ENCODE measurements at regions not wholly inside any gene's neighbourhood (a gene's known extent, or its start where the extent isn't known, plus 50 kb on each side); places are given as distances from the start of the nearest gene placed in this dataset.

- DNase-seq: no peak
Measured at GRCh38 chr3:6124875-6125274, 736.0 kb upstream of the GRM7 start.

DNA sequence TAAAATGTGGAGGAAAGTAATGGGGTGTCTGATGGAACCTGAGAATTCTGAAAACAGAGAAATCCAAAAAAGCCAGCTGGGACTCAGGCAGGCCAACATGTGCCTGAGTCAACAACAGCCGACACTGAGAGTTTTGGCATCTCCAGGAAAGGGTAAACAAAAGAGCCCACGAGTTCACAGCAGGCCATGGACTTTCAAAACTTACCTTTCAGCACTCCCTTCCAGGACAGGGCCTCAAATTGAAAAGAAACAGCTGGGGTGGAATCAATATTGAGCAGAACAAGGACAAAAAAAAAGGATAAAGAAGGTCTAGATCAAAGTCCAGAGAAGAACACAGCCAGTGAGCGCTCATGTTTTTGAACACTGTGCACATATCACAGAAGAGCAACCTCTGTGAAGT, 735.4 kb upstream of the GRM7 start:
- no peak for DNase-seq

DNA sequence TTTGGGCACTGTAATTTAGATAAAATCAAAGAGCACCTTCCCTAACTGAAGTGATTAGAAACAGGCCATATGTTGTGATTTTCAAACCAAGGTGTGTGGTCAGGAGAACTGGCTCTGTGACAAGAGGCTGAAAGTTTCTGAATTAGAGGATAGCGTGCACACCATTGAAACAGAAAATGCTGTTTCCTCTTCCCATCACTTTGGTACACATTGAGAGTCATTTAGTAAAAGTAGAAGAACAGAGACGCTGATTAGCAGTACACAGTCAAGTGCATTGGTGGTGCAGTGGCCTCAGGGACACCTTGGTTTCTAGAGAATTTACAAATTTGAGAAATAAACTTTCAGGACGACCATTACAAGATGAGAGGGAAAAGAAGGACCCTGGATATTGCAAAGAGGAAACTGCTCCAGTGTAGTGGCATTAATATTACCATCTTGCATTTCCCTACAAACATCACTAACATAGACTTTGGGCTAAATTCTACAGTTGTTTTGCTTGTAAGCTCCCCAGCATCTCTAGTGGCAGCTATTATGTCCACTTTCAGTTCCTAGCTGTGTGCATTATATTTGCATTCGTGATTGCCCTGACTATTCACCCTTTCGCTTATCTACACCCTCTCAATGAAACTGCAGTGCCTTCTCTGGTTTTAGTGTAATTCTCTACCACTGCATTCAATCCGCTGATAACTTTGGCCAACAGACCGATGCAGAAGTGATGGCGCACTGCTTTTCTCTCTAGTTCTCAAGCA, 728.1 kb upstream of the GRM7 start:
- no peak for DNase-seq

DNA sequence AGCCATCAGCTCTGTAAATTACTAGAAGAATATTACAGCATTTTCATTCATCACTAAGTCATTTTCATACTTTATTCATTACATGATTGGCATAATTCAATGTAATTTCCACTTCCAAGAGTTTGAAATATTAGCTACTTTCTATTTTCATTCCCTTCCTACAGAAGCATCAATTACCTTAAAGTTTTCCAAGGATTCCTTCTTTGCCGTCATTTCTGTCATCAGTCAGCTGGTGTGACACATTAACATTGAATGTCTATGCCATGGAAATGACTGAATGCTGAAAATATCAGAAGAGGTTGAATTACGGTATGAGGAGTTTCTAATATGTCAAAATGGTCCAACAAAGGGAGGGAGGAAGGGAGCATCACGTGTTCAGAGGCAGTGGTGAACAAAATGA, 718.2 kb upstream of the GRM7 start:
- DNase-seq: no peak

- no peak for DNase-seq
Measured at GRCh38 chr3:6147883-6148282, 713.0 kb upstream of the GRM7 start.

GRCh38 chr3:6155650-6156338, 705.1 kb upstream of the GRM7 start:
- DNase-seq: no peak

DNA sequence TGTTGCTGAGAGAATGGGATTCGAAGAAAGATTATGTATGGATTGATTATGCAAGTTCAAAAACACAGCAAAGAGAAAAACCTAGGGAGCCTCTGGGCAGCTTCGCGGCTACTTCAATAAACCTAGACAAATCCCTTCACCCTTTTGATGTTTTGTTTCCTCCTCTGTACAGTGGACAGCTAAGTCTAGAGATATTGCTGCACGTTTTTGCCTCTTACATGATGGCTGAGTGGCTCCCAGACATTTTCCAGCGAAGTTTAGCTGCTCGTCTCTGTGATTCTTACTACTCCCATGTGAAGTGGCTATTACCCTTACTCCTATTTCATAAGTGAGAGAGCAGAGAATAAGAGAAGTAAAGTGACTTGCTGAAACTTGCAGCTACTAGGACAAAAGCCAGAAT, 695.0 kb upstream of the GRM7 start:
- DNase-seq: no peak

GRCh38 chr3:6168256-6168655, 692.7 kb upstream of the GRM7 start:
- DNase-seq: no peak

DNA sequence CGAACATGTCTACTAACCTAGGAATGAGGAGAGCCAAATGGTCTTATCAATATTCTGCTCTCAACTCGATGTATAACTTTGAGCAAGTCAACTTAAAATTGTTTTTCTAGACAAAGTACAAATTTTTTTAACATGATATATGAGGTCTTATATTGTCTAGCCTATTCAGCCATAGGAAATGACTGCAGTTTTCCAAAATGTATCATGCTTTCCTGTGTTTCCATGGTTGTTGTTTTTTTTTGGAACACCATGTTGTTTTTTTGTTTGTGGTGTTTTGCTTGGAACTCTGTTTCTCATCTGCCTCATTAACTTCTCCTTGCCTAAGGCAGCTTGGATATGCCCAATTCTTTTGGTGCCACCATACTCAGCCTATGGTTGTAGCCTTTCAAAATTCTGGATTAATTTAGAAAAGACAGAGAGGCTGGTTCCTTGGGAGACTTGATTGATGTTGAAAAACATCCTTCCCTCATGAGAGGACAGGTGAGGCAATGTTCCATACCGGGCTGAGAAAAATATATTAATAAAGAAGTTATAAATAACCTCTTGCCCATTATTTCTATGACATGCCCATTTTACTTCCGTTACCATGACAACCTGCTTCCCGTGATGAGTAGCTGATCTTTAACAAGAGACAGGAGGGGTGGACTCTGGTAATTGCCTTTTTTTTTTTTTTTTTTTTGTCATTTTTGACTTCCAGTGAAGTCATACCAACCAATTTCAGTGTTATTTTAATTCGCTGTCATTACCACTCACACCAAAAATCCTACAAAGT, 687.9 kb upstream of the GRM7 start:
- no peak for DNase-seq

GRCh38 chr3:6177417-6177816, 683.5 kb upstream of the GRM7 start:
- DNase-seq: no peak

GRCh38 chr3:6179761-6180160, 681.2 kb upstream of the GRM7 start:
- DNase-seq: no peak

DNA sequence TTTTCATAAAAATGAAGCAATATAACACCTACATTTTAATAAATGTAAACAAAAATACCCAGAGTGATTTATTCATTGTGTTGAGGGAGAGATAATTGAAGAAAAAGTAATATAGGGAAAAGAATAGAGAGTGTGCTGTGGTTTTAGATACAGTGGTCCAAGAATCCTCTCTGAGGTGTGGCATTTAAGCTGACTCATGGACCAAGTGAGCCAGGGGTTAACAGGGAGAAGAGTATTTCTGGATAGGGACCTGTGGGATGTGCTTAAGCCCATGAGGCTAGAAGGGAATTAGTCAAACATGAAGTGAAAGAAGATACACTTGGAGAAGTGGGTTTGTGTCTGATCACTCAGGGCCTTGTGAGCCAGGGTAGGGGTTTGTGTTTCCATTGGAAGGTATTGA, 680.7 kb upstream of the GRM7 start:
- no peak for DNase-seq

DNA sequence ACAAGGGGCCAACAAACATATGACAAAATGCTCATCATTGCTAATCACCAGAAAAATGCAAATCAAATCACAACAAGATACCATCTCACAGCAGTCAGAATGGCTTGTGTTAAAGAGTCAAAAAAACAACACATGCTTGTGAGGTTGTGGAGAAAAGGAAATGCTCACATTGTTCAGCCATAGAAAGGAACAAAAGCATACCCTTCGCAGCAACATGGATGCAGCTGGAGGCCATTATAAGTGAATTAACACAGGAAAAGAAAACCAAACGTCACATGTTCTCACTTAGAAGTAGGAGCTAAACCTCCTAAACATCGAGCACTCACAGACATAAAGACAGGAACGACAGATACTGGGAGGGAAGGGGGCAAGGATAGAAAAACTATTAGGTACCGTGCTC, 678.4 kb upstream of the GRM7 start:
- DNase-seq: no peak

DNA sequence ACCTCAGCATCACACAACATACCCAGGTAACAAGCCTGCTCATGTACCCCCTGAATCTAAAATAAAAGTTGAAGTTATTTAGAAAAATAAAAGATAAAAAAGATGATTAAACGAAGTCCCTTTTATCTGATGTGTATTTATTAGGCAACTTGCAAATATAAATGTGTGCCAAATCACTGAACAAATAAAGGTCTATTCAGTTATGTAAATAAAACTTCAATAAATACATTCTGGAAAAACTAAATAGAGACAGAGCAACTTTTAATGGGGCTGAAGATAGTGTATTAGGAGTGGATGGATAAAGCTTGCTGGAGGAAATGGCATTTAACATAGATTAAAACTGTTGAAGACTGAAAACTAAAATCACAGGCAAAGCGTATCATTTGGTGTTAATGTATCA, 678.0 kb upstream of the GRM7 start:
- no peak for DNase-seq

DNA sequence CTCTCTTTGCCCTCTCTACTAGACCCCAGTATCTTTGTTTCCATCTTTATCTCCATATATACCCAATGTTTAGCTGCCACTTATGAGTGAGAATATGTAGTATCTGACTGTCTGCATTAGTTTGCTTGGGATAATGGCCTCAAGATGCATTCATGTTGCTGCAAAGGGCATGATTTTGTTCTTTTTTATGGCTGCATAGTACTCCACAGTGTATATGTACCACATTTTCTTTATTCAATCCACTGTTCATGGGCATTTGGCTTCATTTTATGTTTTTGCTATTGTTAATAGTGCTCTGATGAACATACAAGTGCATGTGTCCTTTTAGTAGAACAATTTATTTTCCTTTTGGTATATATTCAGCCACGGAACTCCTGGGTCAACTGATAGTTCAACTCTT, 671.5 kb upstream of the GRM7 start:
- DNase-seq: no peak

DNA sequence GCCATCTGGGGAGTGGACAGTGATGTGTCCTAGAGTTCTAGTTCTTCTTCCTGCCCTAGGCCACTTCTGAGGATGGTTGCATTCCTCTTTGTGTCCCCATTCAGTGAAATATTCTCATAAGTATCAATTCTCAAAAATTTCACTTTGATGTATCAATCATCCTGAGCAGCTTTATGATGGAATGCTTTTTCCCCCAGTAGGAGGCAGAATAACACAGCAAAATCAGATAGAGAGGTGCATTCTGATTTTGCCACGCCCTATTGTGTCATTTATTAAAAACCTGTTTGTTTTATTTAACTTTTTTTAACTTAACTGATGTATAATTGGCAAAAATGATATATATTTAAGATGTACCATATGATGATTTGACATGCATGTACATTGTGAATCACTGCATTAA, 656.0 kb upstream of the GRM7 start:
- DNase-seq: no peak

DNA sequence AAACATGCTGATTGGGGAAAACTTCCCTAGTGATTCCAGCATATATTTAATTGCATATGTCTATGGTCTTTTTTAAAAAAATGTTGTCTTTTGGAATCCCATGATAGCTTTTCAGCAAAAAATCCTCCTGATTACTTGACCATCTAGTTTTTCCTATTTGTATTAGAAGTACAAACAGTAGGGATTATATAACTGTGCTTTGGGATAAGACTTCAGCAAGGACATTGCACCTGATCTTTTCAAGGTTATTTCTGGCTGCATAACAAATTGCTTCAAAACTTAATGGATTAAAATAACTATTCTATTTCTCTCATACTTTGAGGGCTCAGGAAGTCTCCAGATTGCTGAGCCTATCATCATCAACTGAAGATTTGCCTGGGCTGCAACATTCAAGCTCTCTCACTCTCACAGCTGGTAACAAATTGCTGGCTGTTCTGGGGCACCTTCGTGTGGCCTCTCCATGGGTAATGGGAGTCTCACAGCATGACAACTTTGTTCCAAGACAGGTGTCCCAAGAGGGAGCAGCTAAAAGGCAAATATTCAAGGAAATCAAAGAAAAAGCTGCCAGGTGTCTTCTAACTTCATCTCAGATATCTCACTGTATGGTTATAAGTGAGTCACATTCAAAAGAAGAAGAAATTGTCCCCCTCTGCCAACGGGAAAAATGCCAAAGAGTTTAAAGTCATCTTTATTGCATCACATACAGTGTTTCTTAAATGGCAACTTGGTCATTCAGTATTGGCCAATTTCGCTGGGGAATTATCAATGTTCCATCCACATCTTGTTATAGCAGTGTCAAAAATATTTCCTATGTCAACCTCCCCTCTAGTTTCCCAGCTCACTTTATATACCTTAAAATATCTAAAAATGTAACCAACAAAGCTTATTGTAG, 644.5 kb upstream of the GRM7 start:
- no peak for DNase-seq

DNA sequence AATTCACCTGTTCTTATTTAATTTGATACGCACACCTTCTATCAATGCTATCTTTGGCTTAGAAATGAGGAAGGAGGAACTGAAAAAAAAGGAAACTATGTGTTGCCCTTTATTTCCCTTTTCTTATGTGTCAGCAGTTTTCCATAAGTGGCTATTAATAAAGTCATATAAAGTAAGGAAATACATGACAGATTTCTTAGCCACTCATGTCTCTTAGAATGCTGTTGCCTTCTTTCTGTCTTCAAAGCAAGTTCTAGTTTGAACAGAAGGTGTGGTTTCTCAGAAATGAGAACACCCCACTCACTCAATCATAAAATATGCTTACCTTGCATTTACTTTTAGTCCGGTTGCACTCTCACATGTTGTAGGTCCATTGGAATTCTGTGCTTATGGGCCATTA, 640.5 kb upstream of the GRM7 start:
- no peak for DNase-seq

GRCh38 chr3:6222069-6222468, 638.8 kb upstream of the GRM7 start:
- DNase-seq: no peak

- no peak for DNase-seq
Measured at GRCh38 chr3:6223572-6223971, 637.3 kb upstream of the GRM7 start.

DNA sequence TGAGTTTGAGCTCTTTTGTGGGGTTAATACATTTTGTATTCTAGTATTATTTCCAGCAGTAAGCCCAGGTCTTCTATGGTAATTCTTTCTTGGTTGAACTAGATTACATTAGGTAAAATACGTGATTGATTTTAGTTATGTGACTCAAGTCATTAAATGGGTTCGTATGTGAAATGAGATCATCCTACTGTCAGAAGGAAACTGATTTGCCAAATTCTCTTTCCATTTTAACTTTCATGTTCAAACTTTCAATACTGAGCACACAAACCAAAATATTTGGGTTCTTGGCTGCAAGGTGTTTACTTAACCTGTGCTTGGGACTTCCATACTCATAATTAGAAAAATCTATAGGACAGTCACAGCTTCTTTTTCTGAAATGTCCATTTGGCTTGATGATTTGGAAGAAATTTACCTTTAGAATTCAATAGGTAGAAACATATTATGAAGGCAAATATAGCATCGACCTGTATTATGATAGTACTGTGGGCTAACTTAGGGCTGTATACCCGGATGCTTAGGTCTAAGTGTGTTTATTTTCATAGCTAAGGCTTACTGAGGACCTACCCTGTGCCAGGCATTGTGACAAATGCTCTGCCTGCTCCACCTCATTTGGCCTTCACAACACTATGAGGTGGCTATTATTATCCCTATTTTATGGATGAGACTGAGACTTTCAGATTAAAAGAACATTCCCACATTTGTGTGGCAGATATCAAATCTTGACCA, 631.8 kb upstream of the GRM7 start:
- DNase-seq: no peak

DNA sequence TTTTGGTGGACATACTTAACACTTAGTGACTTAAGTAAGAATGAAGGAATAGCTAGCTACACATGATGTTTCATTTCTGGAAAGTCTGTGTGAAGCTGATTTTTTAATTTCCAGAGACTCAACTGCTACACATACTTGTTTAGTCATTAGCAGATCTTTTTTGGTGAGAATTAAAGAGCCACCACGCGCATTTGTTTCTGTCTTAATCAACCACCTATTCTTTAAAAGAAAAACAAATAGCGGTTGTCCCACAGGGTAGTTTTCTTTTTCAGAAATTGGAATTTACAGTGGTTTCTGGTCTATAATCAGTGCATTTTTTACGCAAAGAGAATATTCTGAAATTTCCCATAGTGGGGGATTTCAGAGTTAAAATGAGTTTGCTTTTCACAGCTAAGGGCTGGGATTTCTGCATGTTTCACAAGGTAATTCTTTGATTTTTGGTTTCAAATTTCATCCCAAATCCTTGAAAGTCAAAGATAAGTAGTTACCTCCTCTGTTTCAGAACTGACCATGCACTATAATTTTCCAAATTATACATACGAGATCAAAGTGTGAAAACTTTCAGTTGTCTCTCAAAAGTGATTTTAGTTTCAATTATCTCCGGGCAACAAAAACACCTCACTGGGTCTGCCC, 631.0 kb upstream of the GRM7 start:
- no peak for DNase-seq
